ENCODE measurements at regions not wholly inside any gene's neighbourhood (a gene's known extent, or its start where the extent isn't known, plus 50 kb on each side); places are given as distances from the start of the nearest gene placed in this dataset.

DNA sequence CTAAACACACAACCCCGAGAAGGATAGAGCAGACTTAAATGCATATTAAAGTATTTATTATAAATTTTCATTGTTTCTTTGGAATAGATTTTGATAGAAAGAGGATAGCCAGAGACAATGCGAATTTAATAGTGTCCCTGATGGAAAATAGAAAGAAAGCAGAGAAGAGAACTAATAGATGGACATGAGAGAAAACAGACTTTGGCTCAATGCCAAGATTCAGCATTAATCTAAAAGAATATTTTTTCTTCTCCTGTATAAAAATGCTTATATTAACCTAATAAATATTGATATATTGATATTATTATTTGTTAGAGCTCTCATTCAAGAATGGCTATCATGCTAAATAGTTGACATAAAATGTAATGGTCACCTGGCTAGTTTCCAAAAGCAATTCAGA lies 173.4 kb downstream of the KIF2B start:
- TF ChIP-seq CTCF (IDR thresholded peaks at IDR 0.05) = no peak
- no peak for TF ChIP-seq POLR2A (IDR thresholded peaks at IDR 0.05)
- no peak for TF ChIP-seq EP300 (IDR thresholded peaks at IDR 0.05)
